HepG2 (cell line): ENCODE measurements at regions not wholly inside any gene's neighbourhood (a gene's known extent, or its start where the extent isn't known, plus 50 kb on each side); places are given as distances from the start of the nearest gene placed in this dataset.
"Not testable (repeated sequence)": the region's sequence is repeated elsewhere in the genome, so short reads cannot be mapped to it uniquely, and the experiment has no call there.

ENCODE experiments used
- ATAC-seq: fragments of 200-7000 bp; cut with Tn5 transposase; 3 replicates; pipeline ENCODE4 v1.9.1; 2020; ENCODE audit warnings: mild to moderate bottlenecking, moderate library complexity
- BruUV-seq: library from RNA; stranded (reverse); fragments of 400-500 nt; replicated peaks from 2 replicates; lab custom pipeline; 2021; lab: Mats Ljungman, UMichigan
- CTCF ChIA-PET: fragments of 300-600 bp; formaldehyde crosslinking; extraction: SDS; loops from one replicate; lab custom pipeline; 2021; ENCODE audit warnings: low total read pairs, inconsistent platforms, low intra/inter-chr PET ratio; lab: Yijun Ruan, JAX
- POLR2A ChIA-PET: fragments of 350-600 bp; sonication (Branson Sonifier 250); formaldehyde crosslinking; loops from one replicate; lab custom pipeline; 2020; ENCODE audit warnings: antibody characterized with exemption, inconsistent platforms; lab: Yijun Ruan, JAX
- DNase-seq: peaks from one replicate; pipeline ENCODE4 v3.0.0-alpha.2; 2015; ENCODE audit warnings: low spot score
- FAIRE-seq: peaks from 3 replicates; lab custom pipeline; 2011; peaks lifted over from hg19 to GRCh38; lab: Jason Lieb, UNC
- H2AFZ ChIP-seq: one replicate; pipeline ENCODE4 v1.6.1; 2011; ENCODE audit warnings: low read length, inconsistent platforms
- H3K27ac ChIP-seq: fragments of 300-600 bp; 3 replicates; pipeline ENCODE4 v1.8.0; 2011; ENCODE audit warnings: mixed run types, mild to moderate bottlenecking, mixed read lengths, low read length, inconsistent platforms; ENCODE audit not compliant: insufficient read depth; ENCODE audit errors: extremely low read length
- H3K27me3 ChIP-seq, 2 experiments: fragments of 200-600 bp in 1 of 2; 2 replicates in 1 of 2; 3 replicates in 1 of 2; pipeline versions ENCODE4 v1.6.0 to v1.8.0; 2011; ENCODE audit warnings: low read length in 2 of 2, mild to moderate bottlenecking in 2 of 2, moderate library complexity in 2 of 2, inconsistent platforms in 1 of 2; ENCODE audit not compliant: insufficient read depth in 2 of 2, control insufficient read depth in 1 of 2
- H3K36me3 ChIP-seq, 2 experiments: fragments of 200-600 bp in 1 of 2; replicated peaks in 1 of 2; 2 replicates in 1 of 2; 3 replicates in 1 of 2; pipeline versions ENCODE4 v1.5.1 to v1.8.0; 2011; ENCODE audit warnings: low read length in 2 of 2, inconsistent platforms in 1 of 2; ENCODE audit not compliant: insufficient read depth in 2 of 2, control insufficient read depth in 1 of 2
- H3K4me1 ChIP-seq: 2 replicates; pipeline ENCODE4 v1.5.1; 2012; ENCODE audit warnings: low read length, inconsistent platforms; ENCODE audit not compliant: insufficient read depth
- H3K4me2 ChIP-seq: 2 replicates; pipeline ENCODE4 v1.6.0; 2011; ENCODE audit warnings: low read depth, low read length, inconsistent platforms
- H3K4me3 ChIP-seq, 3 experiments: fragments of 200-600 bp in 1 of 3; sonication (generic), shearing (Covaris generic) in 1 of 3; replicated peaks in 1 of 3; 2 replicates each; pipeline ENCODE4 v1.5.1; 2011 to 2016; ENCODE audit warnings: low read length in 3 of 3, inconsistent platforms in 2 of 3, low read depth in 2 of 3, mild to moderate bottlenecking in 2 of 3, control low read depth in 1 of 3, mixed read lengths in 1 of 3; ENCODE audit not compliant: insufficient read depth in 1 of 3
- H3K79me2 ChIP-seq: one replicate; pipeline ENCODE4 v1.6.1; 2011; ENCODE audit warnings: low read length, inconsistent platforms; ENCODE audit not compliant: insufficient read depth
- H3K9ac ChIP-seq: 2 replicates; pipeline ENCODE4 v1.6.0; 2011; ENCODE audit warnings: mild to moderate bottlenecking, low read depth, low read length, inconsistent platforms; ENCODE audit not compliant: insufficient read depth
- H3K9me3 ChIP-seq: 2 replicates; pipeline ENCODE4 v1.5.1; 2012; ENCODE audit warnings: mild to moderate bottlenecking, low read length
- H4K20me1 ChIP-seq: 2 replicates; pipeline ENCODE4 v1.6.0; 2011; ENCODE audit warnings: inconsistent platforms, mild to moderate bottlenecking, low read length, moderate library complexity; ENCODE audit not compliant: insufficient read depth
- CREB1 ChIP-seq, 2 experiments: fragments of 450-650 bp in 1 of 2; IDR thresholded peaks; 2 replicates each; pipeline ENCODE4 v1.6.1; 2016 to 2017; ENCODE audit warnings: control low read depth in 1 of 2, mild to moderate bottlenecking in 1 of 2, missing compliant biosample characterization in 1 of 2, missing genetic modification characterization in 1 of 2
- HNF4A ChIP-seq: sonication (generic); formaldehyde crosslinking; IDR thresholded peaks from 2 replicates; pipeline ENCODE4 v1.4.0; 2020; ENCODE audit warnings: missing genetic modification reagents
- WGBS: methylation state at CpG from one replicate; pipeline ENCODE4 v1.1.6; 2017; ENCODE audit warnings: low lambda C conversion rate; 5-methylcytosine and 5-hydroxymethylcytosine counted together
- in situ Hi-C: cut with HindIII; loops from 2 replicates; pipeline ENCODE4 v1.10.0; 2017; ENCODE audit warnings: low pct_unique_long_range_greater_than_20kb; ENCODE audit not compliant: extremely low pct_ligation_motif_present
- intact Hi-C: fragments of 100-400 bp; cut with micrococcal nuclease; formaldehyde crosslinking; loops from one replicate; pipeline ENCODE4 v1.10.0; 2022; ENCODE audit not compliant: unreplicated experiment

DNA sequence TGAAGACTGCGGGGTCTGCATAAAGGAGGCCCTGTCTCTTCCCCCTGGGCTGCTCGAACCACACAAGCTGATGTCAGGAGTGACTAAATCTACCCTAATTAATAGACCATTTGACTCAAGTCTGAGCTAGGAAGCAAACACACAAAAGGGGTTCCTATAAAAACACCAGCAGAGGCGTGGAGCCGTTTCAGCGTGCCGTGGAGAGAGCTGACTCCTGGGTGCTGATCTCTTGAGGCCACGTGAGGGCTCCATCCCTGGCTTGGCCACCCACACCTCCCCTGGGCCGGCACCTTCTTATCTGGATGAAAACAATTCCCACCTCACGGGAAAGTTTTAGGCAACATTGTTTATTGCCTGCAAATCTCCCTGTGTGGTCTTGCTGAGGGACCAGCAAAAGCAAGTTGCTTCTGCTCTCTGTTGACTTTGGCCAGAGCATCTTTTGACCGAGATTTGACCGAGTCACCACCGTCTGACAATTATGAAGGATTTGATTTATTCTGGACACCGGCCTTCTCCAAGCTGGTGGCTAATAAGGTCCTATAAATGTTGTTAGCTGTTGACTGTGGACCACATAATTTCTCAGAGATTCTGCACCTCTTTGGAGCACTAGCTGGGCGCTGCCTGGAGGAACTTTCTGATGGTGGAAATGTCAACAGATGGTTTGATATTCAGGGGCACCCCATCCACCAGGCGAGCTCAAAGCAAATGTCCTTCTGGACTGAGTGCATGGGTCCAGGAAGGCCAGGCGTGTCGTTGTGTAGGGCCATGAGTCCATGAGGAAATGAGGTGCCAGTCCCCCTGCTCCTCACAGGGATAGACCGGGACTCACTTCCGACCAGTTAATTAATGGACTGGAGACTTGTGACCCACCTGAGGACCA, 330.0 kb downstream of the CACNA1B start:
- H3K27ac ChIP-seq, in situ Hi-C loops, ATAC-seq, POLR2A ChIA-PET, H3K9me3 ChIP-seq, BruUV-seq, H3K27me3 ChIP-seq, H3K79me2 ChIP-seq, H3K4me1 ChIP-seq, H3K4me2 ChIP-seq, H3K9ac ChIP-seq, H3K4me3 ChIP-seq, FAIRE-seq, H2AFZ ChIP-seq, H3K36me3 ChIP-seq, CTCF ChIA-PET, DNase-seq, intact Hi-C loops, H4K20me1 ChIP-seq: not testable (repeated sequence)
- WGBS: 20% methylated on average over 18 of the region's 19 CpGs
- TF ChIP-seq HNF4A (CRISPR knock-in tag): 0 out of 2 replicates have a peak, but pooled peaks have one; percentile 8

DNA sequence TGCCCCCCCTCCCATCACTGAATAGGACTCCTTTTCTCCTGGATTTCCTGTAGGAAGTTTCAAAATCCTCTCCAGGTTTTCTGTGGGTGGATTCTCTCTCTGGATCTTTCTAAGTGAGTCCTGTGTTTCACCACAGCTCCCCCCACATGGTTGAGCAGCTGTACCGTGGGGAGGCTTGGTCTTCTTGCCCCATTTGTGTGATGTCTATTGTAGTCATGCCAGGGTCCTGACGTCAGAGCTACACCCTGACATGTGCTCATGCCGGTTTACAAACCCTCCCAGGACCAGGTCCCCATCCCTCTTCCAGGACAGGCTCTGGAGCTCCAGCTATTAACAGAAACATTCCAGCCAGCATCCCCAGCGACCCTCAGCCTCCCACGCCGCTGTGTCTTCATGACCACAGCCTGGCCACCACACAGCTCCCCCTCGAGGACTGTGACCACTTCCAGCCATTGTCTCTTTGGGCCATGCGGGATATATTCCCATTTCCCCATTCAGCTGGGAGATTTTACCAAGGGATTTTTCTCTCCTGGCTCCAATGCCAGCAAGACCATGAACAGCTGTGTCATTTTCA, 331.6 kb downstream of the CACNA1B start:
- peak; percentile 74 for TF ChIP-seq CREB1 (IDR thresholded peaks at IDR 0.05)
- H3K79me2 ChIP-seq; H3K4me3 ChIP-seq; H3K9me3 ChIP-seq; H2AFZ ChIP-seq; FAIRE-seq; POLR2A ChIA-PET; ATAC-seq; H3K27me3 ChIP-seq; H3K27ac ChIP-seq; intact Hi-C loops; H3K36me3 ChIP-seq; H3K4me2 ChIP-seq; H3K9ac ChIP-seq; BruUV-seq; H4K20me1 ChIP-seq; H3K4me1 ChIP-seq; DNase-seq; in situ Hi-C loops; CTCF ChIA-PET; TF ChIP-seq CREB1 (CRISPR knock-in tag; IDR thresholded peaks at IDR 0.05): not testable (repeated sequence)
- WGBS: 3% methylated on average over 3 of the region's 8 CpGs

DNA sequence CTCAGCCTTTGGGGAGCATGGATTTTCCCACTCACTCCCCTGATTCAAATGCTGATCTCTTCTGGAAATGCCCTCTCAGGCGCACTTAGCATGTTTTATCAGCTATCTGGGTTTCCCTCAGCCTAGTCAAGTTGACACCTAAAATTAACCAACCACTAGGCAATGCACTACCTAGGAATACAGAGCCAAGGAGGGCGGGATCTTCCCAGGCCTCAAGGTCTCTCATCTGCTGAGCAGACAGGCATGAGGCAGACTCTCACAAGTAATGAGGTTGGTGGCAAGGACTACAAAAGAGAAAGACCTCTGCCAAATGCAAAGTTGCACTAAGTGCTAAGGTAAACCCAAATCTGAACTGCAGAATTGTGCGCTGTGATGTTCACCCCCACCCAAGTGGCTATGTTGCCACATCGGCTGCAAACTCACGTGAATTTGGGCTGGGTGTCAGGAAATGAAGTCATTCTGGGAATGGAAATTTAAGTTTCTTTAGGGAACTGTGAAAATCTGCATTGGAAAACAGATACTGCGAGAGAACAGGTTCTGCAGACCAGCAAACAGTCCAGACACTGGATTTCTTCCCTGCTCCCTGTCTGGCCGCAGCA, 332.9 kb downstream of the CACNA1B start:
- WGBS: 47% methylated on average over 6 of the region's 7 CpGs
- POLR2A ChIA-PET, ATAC-seq, H3K4me3 ChIP-seq, H3K4me2 ChIP-seq, H2AFZ ChIP-seq, H3K36me3 ChIP-seq, FAIRE-seq, in situ Hi-C loops, H3K9ac ChIP-seq, DNase-seq, H3K27ac ChIP-seq, BruUV-seq, H3K27me3 ChIP-seq, H4K20me1 ChIP-seq, H3K79me2 ChIP-seq, H3K9me3 ChIP-seq, CTCF ChIA-PET, H3K4me1 ChIP-seq, intact Hi-C loops: not testable (repeated sequence)

DNA sequence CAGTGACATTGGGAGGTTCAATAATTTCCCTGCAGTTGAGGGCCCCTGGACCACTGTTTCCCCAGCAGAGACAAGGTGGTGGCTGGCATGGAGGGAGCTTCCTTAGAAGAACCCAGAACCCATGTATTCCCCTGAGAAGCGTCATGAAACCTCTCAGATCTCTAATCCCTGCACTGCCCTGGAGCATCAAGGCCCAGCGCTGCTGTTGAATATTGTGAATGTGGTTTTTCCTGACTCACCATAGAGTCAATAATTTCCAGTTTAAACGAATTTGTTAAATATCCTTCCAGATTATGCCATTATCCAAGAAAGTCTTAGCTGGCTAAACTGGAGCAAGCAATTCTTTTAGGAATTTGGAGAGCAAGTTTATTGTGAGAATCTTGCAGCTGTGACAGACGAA, 333.5 kb downstream of the CACNA1B start:
- intact Hi-C loops, BruUV-seq, H3K27ac ChIP-seq, H3K27me3 ChIP-seq, POLR2A ChIA-PET, H3K36me3 ChIP-seq, in situ Hi-C loops, CTCF ChIA-PET, H4K20me1 ChIP-seq, H3K79me2 ChIP-seq, DNase-seq, H2AFZ ChIP-seq, H3K4me1 ChIP-seq, H3K9me3 ChIP-seq, ATAC-seq, H3K4me3 ChIP-seq, H3K4me2 ChIP-seq, H3K9ac ChIP-seq, FAIRE-seq: not testable (repeated sequence)
- 0% methylated on average over 1 of the region's 4 CpGs for WGBS
